ENCODE measurements at regions not wholly inside any gene's neighbourhood (a gene's known extent, or its start where the extent isn't known, plus 50 kb on each side); places are given as distances from the start of the nearest gene placed in this dataset.

DNA sequence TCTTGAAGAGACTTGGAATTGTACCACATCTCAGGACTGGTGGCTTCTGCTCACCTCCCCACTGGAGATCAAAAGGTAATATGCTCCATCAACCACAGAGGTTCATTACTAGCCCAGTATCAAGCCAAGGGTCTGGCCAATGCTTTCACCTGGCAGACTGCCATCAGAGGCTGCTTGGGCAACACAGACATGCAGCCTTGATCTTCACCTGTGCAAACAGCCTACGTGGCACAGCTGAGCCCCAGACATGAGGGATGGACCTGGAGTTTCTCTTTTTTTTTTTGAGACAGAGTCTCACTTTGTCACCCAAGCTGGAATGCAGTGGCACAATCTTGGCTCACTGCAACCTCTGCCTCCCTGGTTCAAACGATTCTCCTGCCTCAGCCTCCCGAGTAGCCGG, 105.6 kb upstream of the HES1 start:
- H3K27me3 ChIP-seq (ENCODE audit: insufficient read depth, low read length, poor library complexity): peaks cover 35% of the 10 kb centered on the region
- no peaks in the 10 kb centered on the region for H4K20me1 ChIP-seq (ENCODE audit: insufficient read depth, low read length)
- no peak overlapping the region for H2AFZ ChIP-seq (ENCODE audit: low read depth, low read length)
- H3K36me3 ChIP-seq (ENCODE audit: insufficient read depth, low read length): no peaks in the 10 kb centered on the region
- H3K9ac ChIP-seq (ENCODE audit: low read depth, low read length): no peak overlapping the region
- H3K4me1 ChIP-seq (ENCODE audit: insufficient read depth, low read length): no peaks in the 10 kb centered on the region
- H3K4me2 ChIP-seq (ENCODE audit: insufficient read depth, low read length): no peak overlapping the region
- no peaks in the 10 kb centered on the region for H3K9me3 ChIP-seq (ENCODE audit: insufficient read depth, low read length, severe bottlenecking)
- no peak overlapping the region for H3K4me3 ChIP-seq (ENCODE audit: low read depth in 1 of 2, low read length in 2 of 2)
- no peak for ATAC-seq (ENCODE audit: insufficient read depth, low read depth)
- TF ChIP-seq, protein P1, sequence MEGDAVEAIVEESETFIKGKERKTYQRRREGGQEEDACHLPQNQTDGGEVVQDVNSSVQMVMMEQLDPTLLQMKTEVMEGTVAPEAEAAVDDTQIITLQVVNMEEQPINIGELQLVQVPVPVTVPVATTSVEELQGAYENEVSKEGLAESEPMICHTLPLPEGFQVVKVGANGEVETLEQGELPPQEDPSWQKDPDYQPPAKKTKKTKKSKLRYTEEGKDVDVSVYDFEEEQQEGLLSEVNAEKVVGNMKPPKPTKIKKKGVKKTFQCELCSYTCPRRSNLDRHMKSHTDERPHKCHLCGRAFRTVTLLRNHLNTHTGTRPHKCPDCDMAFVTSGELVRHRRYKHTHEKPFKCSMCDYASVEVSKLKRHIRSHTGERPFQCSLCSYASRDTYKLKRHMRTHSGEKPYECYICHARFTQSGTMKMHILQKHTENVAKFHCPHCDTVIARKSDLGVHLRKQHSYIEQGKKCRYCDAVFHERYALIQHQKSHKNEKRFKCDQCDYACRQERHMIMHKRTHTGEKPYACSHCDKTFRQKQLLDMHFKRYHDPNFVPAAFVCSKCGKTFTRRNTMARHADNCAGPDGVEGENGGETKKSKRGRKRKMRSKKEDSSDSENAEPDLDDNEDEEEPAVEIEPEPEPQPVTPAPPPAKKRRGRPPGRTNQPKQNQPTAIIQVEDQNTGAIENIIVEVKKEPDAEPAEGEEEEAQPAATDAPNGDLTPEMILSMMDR (IDR thresholded peaks at IDR 0.05; ENCODE audit: borderline replicate concordance, extremely low read depth, low read length, poor library complexity, severe bottlenecking): no peak
- TF ChIP-seq EZH2 (IDR thresholded peaks at IDR 0.05; ENCODE audit: borderline replicate concordance, low read depth, low read length, severe bottlenecking): no peak
- H3K79me2 ChIP-seq (ENCODE audit: insufficient read depth, low read length): no peaks in the 10 kb centered on the region
- H3K27ac ChIP-seq (ENCODE audit: low read length): no peak overlapping the region
- no peak for DNase-seq

DNA sequence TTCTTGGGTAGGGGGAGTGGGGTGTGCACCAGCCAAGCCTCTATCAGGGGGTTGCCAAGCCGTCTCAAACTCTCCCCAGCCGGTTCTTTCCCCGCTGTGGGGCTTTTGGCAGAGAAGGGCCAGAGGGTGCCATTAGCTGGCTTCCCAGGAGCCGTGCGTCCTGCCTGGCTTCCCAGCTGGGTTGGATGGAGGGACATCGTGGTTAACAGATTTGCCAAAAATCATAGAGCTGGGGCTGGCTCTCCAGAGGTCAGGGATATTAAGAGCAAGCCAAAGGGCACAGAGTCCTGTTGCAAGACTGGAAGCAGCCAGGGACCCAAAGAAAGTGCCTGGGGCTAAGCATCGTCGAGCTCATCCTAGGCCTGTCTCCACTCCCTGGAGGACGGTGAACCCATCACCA, 104.6 kb upstream of the HES1 start:
- Histone ChIP-seq H3K79me2 (ENCODE audit: insufficient read depth, low read length) (no peaks in the 10 kb centered on the region), H3K27ac (ENCODE audit: low read length) (no peak overlapping the region), H3K9me3 (ENCODE audit: insufficient read depth, low read length, severe bottlenecking) (no peaks in the 10 kb centered on the region), H3K4me1 (ENCODE audit: insufficient read depth, low read length) (no peaks in the 10 kb centered on the region), H3K27me3 (ENCODE audit: insufficient read depth, low read length, poor library complexity) (peaks cover 35% of the 10 kb centered on the region), H4K20me1 (ENCODE audit: insufficient read depth, low read length) (no peaks in the 10 kb centered on the region; the same call in 1 of the 2 replicates), H3K36me3 (ENCODE audit: insufficient read depth, low read length) (no peaks in the 10 kb centered on the region), H3K4me3 (ENCODE audit: low read depth in 1 of 2, low read length in 2 of 2) (no peak overlapping the region), H2AFZ (ENCODE audit: low read depth, low read length) (no peak overlapping the region), H3K4me2 (ENCODE audit: insufficient read depth, low read length) (no peak overlapping the region), H3K9ac (ENCODE audit: low read depth, low read length) (no peak overlapping the region)
- no peak for DNase-seq
- TF ChIP-seq, protein P1 (IDR thresholded peaks at IDR 0.05; ENCODE audit: borderline replicate concordance, extremely low read depth, low read length, poor library complexity, severe bottlenecking): no peak
- TF ChIP-seq EZH2 (IDR thresholded peaks at IDR 0.05; ENCODE audit: borderline replicate concordance, low read depth, low read length, severe bottlenecking): no peak
- ATAC-seq (ENCODE audit: insufficient read depth, low read depth): no peak

- peaks cover 30% of the 10 kb centered on the region for H3K27me3 ChIP-seq (ENCODE audit: insufficient read depth, low read length, poor library complexity)
- no peaks in the 10 kb centered on the region; the same call in 1 of the 2 replicates for H4K20me1 ChIP-seq (ENCODE audit: insufficient read depth, low read length)
- H3K4me3 ChIP-seq (ENCODE audit: low read depth in 1 of 2, low read length in 2 of 2): no peak overlapping the region
- no peaks in the 10 kb centered on the region for H3K9me3 ChIP-seq (ENCODE audit: insufficient read depth, low read length, severe bottlenecking)
- TF ChIP-seq, protein P1 (IDR thresholded peaks at IDR 0.05; ENCODE audit: borderline replicate concordance, extremely low read depth, low read length, poor library complexity, severe bottlenecking): no peak
- TF ChIP-seq EZH2 (IDR thresholded peaks at IDR 0.05; ENCODE audit: borderline replicate concordance, low read depth, low read length, severe bottlenecking): no peak
- H3K36me3 ChIP-seq (ENCODE audit: insufficient read depth, low read length): no peaks in the 10 kb centered on the region
- ATAC-seq (ENCODE audit: insufficient read depth, low read depth) (no peak), DNase-seq (no peak)
- no peak overlapping the region for H3K4me2 ChIP-seq (ENCODE audit: insufficient read depth, low read length)
- no peak overlapping the region for H3K27ac ChIP-seq (ENCODE audit: low read length)
- no peak overlapping the region for H2AFZ ChIP-seq (ENCODE audit: low read depth, low read length)
- no peaks in the 10 kb centered on the region for H3K79me2 ChIP-seq (ENCODE audit: insufficient read depth, low read length)
- H3K9ac ChIP-seq (ENCODE audit: low read depth, low read length): no peak overlapping the region
- H3K4me1 ChIP-seq (ENCODE audit: insufficient read depth, low read length): no peaks in the 10 kb centered on the region
These were observed 103.9 kb upstream of the HES1 start for GRCh38 chr3:194031867-194032635.
